PC-3 (cell line): ENCODE measurements at regions not wholly inside any gene's neighbourhood (a gene's known extent, or its start where the extent isn't known, plus 50 kb on each side); places are given as distances from the start of the nearest gene placed in this dataset.

Source experiments
- ATAC-seq: fragments of 200-7000 bp; cut with Tn5 transposase; 2 replicates; pipeline ENCODE4 v1.9.1; 2020; ENCODE audit warnings: mild to moderate bottlenecking, moderate library complexity
- BruUV-seq: library from RNA; stranded (reverse); fragments of 400-500 nt; replicated peaks from 2 replicates; lab custom pipeline; 2021; lab: Mats Ljungman, UMichigan
- CTCF ChIA-PET: fragments of 300-600 bp; sonication (Branson Sonifier 250); formaldehyde crosslinking; loops from one replicate; lab custom pipeline; 2022; ENCODE audit warnings: antibody characterized with exemption; lab: Charles Lee
- POLR2A ChIA-PET: fragments of 300-600 bp; sonication (Branson Sonifier 250); formaldehyde crosslinking; loops from one replicate; lab custom pipeline; 2022; ENCODE audit warnings: antibody characterized with exemption; ENCODE audit not compliant: unreplicated experiment; lab: Charles Lee
- DNase-seq: peaks from one replicate; pipeline ENCODE4 v3.0.0-alpha.2; 2015
- H2AFZ ChIP-seq: fragments of 300-600 bp; sonication (generic); 2 replicates; pipeline ENCODE4 v1.6.0; 2016; ENCODE audit warnings: antibody characterized with exemption, low read length
- H3F3A ChIP-seq: fragments of 300-600 bp; sonication (generic); one replicate; pipeline ENCODE4 v1.6.0; 2017; ENCODE audit warnings: antibody characterized with exemption, low read length, control low read depth, mild to moderate bottlenecking; ENCODE audit not compliant: unreplicated experiment
- H3K27ac ChIP-seq: fragments of 300-600 bp; sonication (generic); 2 replicates; pipeline ENCODE4 v1.5.1; 2016; ENCODE audit warnings: mild to moderate bottlenecking, low read length
- H3K27me3 ChIP-seq: fragments of 300-600 bp; sonication (generic); 2 replicates; pipeline ENCODE4 v1.6.1; 2016; ENCODE audit warnings: low read length, mixed read lengths
- H3K36me3 ChIP-seq: fragments of 300-600 bp; sonication (generic); 2 replicates; pipeline ENCODE4 v1.6.1; 2016; ENCODE audit warnings: low read depth, mixed run types, low read length, mixed read lengths
- H3K4me1 ChIP-seq: fragments of 300-600 bp; sonication (generic); 2 replicates; pipeline ENCODE4 v1.5.1; 2016; ENCODE audit warnings: low read length; ENCODE audit not compliant: insufficient read depth
- H3K4me2 ChIP-seq: fragments of 300-600 bp; sonication (generic); 2 replicates; pipeline ENCODE4 v1.6.0; 2016; ENCODE audit warnings: low read length
- H3K4me3 ChIP-seq: fragments of 300-600 bp; sonication (generic); 2 replicates; pipeline ENCODE4 v1.5.1; 2016; ENCODE audit warnings: mild to moderate bottlenecking, low read length, mixed read lengths
- H3K79me2 ChIP-seq: fragments of 300-600 bp; sonication (generic); 2 replicates; pipeline ENCODE4 v1.6.1; 2017; ENCODE audit warnings: low read length, mixed read lengths
- H3K9ac ChIP-seq: fragments of 300-600 bp; sonication (generic); 2 replicates; pipeline ENCODE4 v1.6.0; 2016; ENCODE audit warnings: mild to moderate bottlenecking, low read length
- H3K9me2 ChIP-seq: fragments of 300-600 bp; sonication (generic); replicated peaks from 2 replicates; pipeline ENCODE4 v1.6.1; 2016; ENCODE audit warnings: mixed run types, low read length, mixed read lengths
- H3K9me3 ChIP-seq: fragments of 300-600 bp; sonication (generic); 2 replicates; pipeline ENCODE4 v1.6.1; 2016; ENCODE audit warnings: low read length, mixed read lengths
- H4K20me1 ChIP-seq: fragments of 300-600 bp; sonication (generic); 2 replicates; pipeline ENCODE4 v1.6.1; 2016; ENCODE audit warnings: low read length, mixed read lengths
- CTCF ChIP-seq: fragments of 300-600 bp; sonication (generic); conservative IDR thresholded peaks from 2 replicates; pipeline ENCODE4 v1.5.1; 2017; ENCODE audit warnings: antibody characterized with exemption, low read depth, mild to moderate bottlenecking, low read length
- EZH2 ChIP-seq: fragments of 300-600 bp; sonication (generic); IDR thresholded peaks from one replicate; pipeline ENCODE4 v1.6.1; 2017; ENCODE audit warnings: antibody characterized with exemption, mild to moderate bottlenecking, low read length; ENCODE audit not compliant: unreplicated experiment
- EZH2phosphoT487 ChIP-seq: fragments of 300-600 bp; sonication (generic); IDR thresholded peaks from 2 replicates; pipeline ENCODE4 v1.6.1; 2018; ENCODE audit warnings: mild to moderate bottlenecking, antibody characterized with exemption, low read length, borderline replicate concordance
- intact Hi-C: fragments of 100-400 bp; cut with micrococcal nuclease; formaldehyde crosslinking; loops from 2 replicates; pipeline ENCODE4 v1.9.0; 2023

GRCh38 chr22:22740560-22741276 is 96.3 kb downstream of the GGTLC2 start:
- no peaks in the 10 kb centered on the region for H3F3A ChIP-seq
- CTCF ChIA-PET, result interaction anchor here (0.6 kb wide), 1 partner anchor 10 kb away, joined by 5 read pairs; no protein-coding TSS in a partner anchor
- ATAC-seq (no peak), DNase-seq (no peak)
- H3K27me3 ChIP-seq, result peaks cover 54% of the 10 kb centered on the region
- no peaks in the 10 kb centered on the region for H3K36me3 ChIP-seq
- H3K9ac ChIP-seq, result no peak overlapping the region
- H3K27ac ChIP-seq, result no peak overlapping the region
- H3K4me3 ChIP-seq, result no peak overlapping the region
- intact Hi-C loops, result loop anchor here (10.0 kb wide), 1 partner anchor 276 kb away; no protein-coding TSS in a partner anchor
- H3K9me2 ChIP-seq, result no peaks in the 10 kb centered on the region
- H2AFZ ChIP-seq, result no peak overlapping the region
- POLR2A ChIA-PET, result no interaction called here
- H3K79me2 ChIP-seq, result no peaks in the 10 kb centered on the region
- TF ChIP-seq CTCF (no peak), EZH2 (no peak), EZH2phosphoT487 (no peak)
- no TSS peak for BruUV-seq
- no peaks in the 10 kb centered on the region for H3K4me1 ChIP-seq
- H4K20me1 ChIP-seq, result no peaks in the 10 kb centered on the region
- no peaks in the 10 kb centered on the region for H3K9me3 ChIP-seq
- H3K4me2 ChIP-seq, result no peak overlapping the region

- Histone ChIP-seq H3K9ac (no peak overlapping the region), H3K27me3 (peaks cover 54% of the 10 kb centered on the region), H3K36me3 (no peaks in the 10 kb centered on the region), H3K4me3 (no peak overlapping the region), H3K4me2 (no peak overlapping the region), H4K20me1 (no peaks in the 10 kb centered on the region), H3F3A (no peaks in the 10 kb centered on the region), H3K9me2 (no peaks in the 10 kb centered on the region), H3K27ac (no peak overlapping the region), H3K9me3 (no peaks in the 10 kb centered on the region), H2AFZ (no peak overlapping the region), H3K4me1 (no peaks in the 10 kb centered on the region), H3K79me2 (no peaks in the 10 kb centered on the region)
- ChIA-PET CTCF (no interaction called here), POLR2A (interaction anchor here (0.7 kb wide), 1 partner anchor 57 kb away, joined by 3 read pairs; no protein-coding TSS in a partner anchor)
- TF ChIP-seq CTCF (no peak), EZH2phosphoT487 (no peak), EZH2 (no peak)
- ATAC-seq, result no peak
- DNase-seq, result no peak
- BruUV-seq, result no TSS peak
- intact Hi-C loops, result loop anchor here (10.0 kb wide), 1 partner anchor 277 kb away; no protein-coding TSS in a partner anchor
Observed at GRCh38 chr22:22741843-22742242, 97.4 kb downstream of the GGTLC2 start.

GRCh38 chr22:22742641-22743040 is 98.2 kb downstream of the GGTLC2 start:
- Histone ChIP-seq H3K9me2 (no peaks in the 10 kb centered on the region), H3K27me3 (peaks cover 48% of the 10 kb centered on the region), H3K4me1 (no peaks in the 10 kb centered on the region), H4K20me1 (no peaks in the 10 kb centered on the region), H3K27ac (no peak overlapping the region), H3F3A (no peaks in the 10 kb centered on the region), H2AFZ (no peak overlapping the region), H3K79me2 (no peaks in the 10 kb centered on the region), H3K36me3 (no peaks in the 10 kb centered on the region), H3K4me2 (no peak overlapping the region), H3K4me3 (no peak overlapping the region), H3K9me3 (no peaks in the 10 kb centered on the region), H3K9ac (no peak overlapping the region)
- BruUV-seq, result no TSS peak
- CTCF ChIA-PET, result no interaction called here
- ATAC-seq, result no peak
- DNase-seq, result no peak
- POLR2A ChIA-PET, result interaction anchor here (0.7 kb wide), 1 partner anchor 58 kb away, joined by 3 read pairs; no protein-coding TSS in a partner anchor
- intact Hi-C loops, result loop anchor here (10.0 kb wide), 1 partner anchor 278 kb away; no protein-coding TSS in a partner anchor
- TF ChIP-seq EZH2phosphoT487 (no peak), CTCF (no peak), EZH2 (no peak)
